ENCODE measurements at regions not wholly inside any gene's neighbourhood (a gene's known extent, or its start where the extent isn't known, plus 50 kb on each side); places are given as distances from the start of the nearest gene placed in this dataset.

GRCh38 chr5:29504411-29504810, 1689.1 kb upstream of the CDH6 start:
- TF ChIP-seq EZH2 (IDR thresholded peaks at IDR 0.05; ENCODE audit: borderline replicate concordance, low read depth, low read length, severe bottlenecking): no peak
- no peak for TF ChIP-seq CTCF (IDR thresholded peaks at IDR 0.05; ENCODE audit: extremely low read depth in 1 of 2, insufficient read depth in 1 of 2, low read depth in 1 of 2, low read length in 2 of 2)
- no peak for TF ChIP-seq GATA2 (IDR thresholded peaks at IDR 0.05; ENCODE audit: insufficient read depth, insufficient read length, low read depth, low read length)
- TF ChIP-seq POLR2AphosphoS5 (IDR thresholded peaks at IDR 0.05; ENCODE audit: insufficient read depth, low read depth, low read length): no peak

All from endothelial cell of umbilical vein (primary cell).